AG10803 (cell line): ENCODE measurements at regions not wholly inside any gene's neighbourhood (a gene's known extent, or its start where the extent isn't known, plus 50 kb on each side); places are given as distances from the start of the nearest gene placed in this dataset.
A peak's percentile ranks its signal among the peaks of the same experiment; 100 is the strongest.

Experiments used
- DNase-seq: peaks from one replicate; pipeline ENCODE4 v3.0.0; 2010; ENCODE audit warnings: low read depth
- H3K4me3 ChIP-seq: 2 replicates; pipeline ENCODE4 v1.5.1; 2011; ENCODE audit warnings: mild to moderate bottlenecking, low read length, control low read depth
- CTCF ChIP-seq: conservative IDR thresholded peaks from 2 replicates; pipeline ENCODE4 v1.5.1; 2011; ENCODE audit warnings: mild to moderate bottlenecking, low read length, control low read depth, inconsistent platforms

GRCh38 chr22:34502821-34503220, 563.1 kb upstream of the ISX start:
- TF ChIP-seq CTCF, result no peak
- no peak for DNase-seq
- H3K4me3 ChIP-seq, result no peak overlapping the region

GRCh38 chr22:34508797-34509196, 557.2 kb upstream of the ISX start:
- H3K4me3 ChIP-seq, result no peak overlapping the region
- no peak for TF ChIP-seq CTCF
- DNase-seq, result no peak

GRCh38 chr22:34526681-34527080, 539.3 kb upstream of the ISX start:
- no peak overlapping the region for H3K4me3 ChIP-seq
- TF ChIP-seq CTCF, result no peak
- DNase-seq, result no peak

- peak; percentile 9 for DNase-seq
- TF ChIP-seq CTCF, result no peak
- no peak overlapping the region for H3K4me3 ChIP-seq
Measured at GRCh38 chr22:34534101-34534500, 531.9 kb upstream of the ISX start.

- no peak for DNase-seq
- no peak for TF ChIP-seq CTCF
- no peak overlapping the region for H3K4me3 ChIP-seq
Measured at GRCh38 chr22:34567367-34567766, 498.6 kb upstream of the ISX start.

- H3K4me3 ChIP-seq, result no peak overlapping the region
- TF ChIP-seq CTCF, result no peak
- DNase-seq, result no peak
Measured at GRCh38 chr22:34570408-34570807, 495.6 kb upstream of the ISX start.

- DNase-seq, result no peak
- H3K4me3 ChIP-seq, result no peak overlapping the region
- no peak for TF ChIP-seq CTCF
Measured at GRCh38 chr22:34579519-34579918, 486.4 kb upstream of the ISX start.
